ENCODE measurements at regions not wholly inside any gene's neighbourhood (a gene's known extent, or its start where the extent isn't known, plus 50 kb on each side); places are given as distances from the start of the nearest gene placed in this dataset.

- DNase-seq (ENCODE audit: extremely low read depth, low read depth), result no peak
- no peak for TF ChIP-seq CTCF (IDR thresholded peaks at IDR 0.05; ENCODE audit: low read depth, low read length)
Measured at GRCh38 chr5:166074582-166075481, 2216.6 kb upstream of the WWC1 start.

GRCh38 chr5:166083183-166083959, 2208.1 kb upstream of the WWC1 start:
- no peak for TF ChIP-seq CTCF (IDR thresholded peaks at IDR 0.05; ENCODE audit: low read depth, low read length)
- no peak for DNase-seq (ENCODE audit: extremely low read depth, low read depth)

GRCh38 chr5:166086568-166086967, 2204.9 kb upstream of the WWC1 start:
- no peak for TF ChIP-seq CTCF (IDR thresholded peaks at IDR 0.05; ENCODE audit: low read depth, low read length)
- no peak for DNase-seq (ENCODE audit: extremely low read depth, low read depth)

GRCh38 chr5:166088389-166089039, 2202.9 kb upstream of the WWC1 start:
- TF ChIP-seq CTCF (IDR thresholded peaks at IDR 0.05; ENCODE audit: low read depth, low read length), result no peak
- DNase-seq (ENCODE audit: extremely low read depth, low read depth), result no peak

- no peak for DNase-seq (ENCODE audit: extremely low read depth, low read depth)
- no peak for TF ChIP-seq CTCF (IDR thresholded peaks at IDR 0.05; ENCODE audit: low read depth, low read length)
Measured at GRCh38 chr5:166091931-166092330, 2199.5 kb upstream of the WWC1 start.

- no peak for TF ChIP-seq CTCF (IDR thresholded peaks at IDR 0.05; ENCODE audit: low read depth, low read length)
Measured at GRCh38 chr5:166093312-166093711, 2198.1 kb upstream of the WWC1 start.

More at GRCh38 chr5:166093312-166093711, 2198.1 kb upstream of the WWC1 start:
- DNase-seq (ENCODE audit: extremely low read depth, low read depth), result no peak
